PC-3 (cell line): ENCODE measurements at regions not wholly inside any gene's neighbourhood (a gene's known extent, or its start where the extent isn't known, plus 50 kb on each side); places are given as distances from the start of the nearest gene placed in this dataset.

Experiments used
- CTCF ChIP-seq: fragments of 300-600 bp; sonication (generic); conservative IDR thresholded peaks from 2 replicates; pipeline ENCODE4 v1.5.1; 2017; ENCODE audit warnings: antibody characterized with exemption, low read depth, mild to moderate bottlenecking, low read length
- EZH2 ChIP-seq: fragments of 300-600 bp; sonication (generic); IDR thresholded peaks from one replicate; pipeline ENCODE4 v1.6.1; 2017; ENCODE audit warnings: antibody characterized with exemption, mild to moderate bottlenecking, low read length; ENCODE audit not compliant: unreplicated experiment

GRCh38 chr5:88659529-88660263 lies 223.3 kb downstream of the MEF2C start:
- TF ChIP-seq CTCF, result no peak
- no peak for TF ChIP-seq EZH2
